Astrocyte (in vitro differentiated cells and primary cell): ENCODE measurements at regions not wholly inside any gene's neighbourhood (a gene's known extent, or its start where the extent isn't known, plus 50 kb on each side); places are given as distances from the start of the nearest gene placed in this dataset.

Experiments used
- EZH2 ChIP-seq: IDR thresholded peaks from 2 replicates; pipeline ENCODE4 v1.6.1; 2012; ENCODE audit warnings: mild to moderate bottlenecking, low read length, inconsistent platforms; ENCODE audit not compliant: insufficient read depth
- TF ChIP-seq, protein P1 (sequence below): IDR thresholded peaks from 2 replicates; pipeline ENCODE4 v1.5.1; 2011; ENCODE audit warnings: low read depth, mild to moderate bottlenecking, inconsistent platforms, low read length, moderate library complexity; ENCODE audit not compliant: insufficient read depth

- TF ChIP-seq, protein P1, sequence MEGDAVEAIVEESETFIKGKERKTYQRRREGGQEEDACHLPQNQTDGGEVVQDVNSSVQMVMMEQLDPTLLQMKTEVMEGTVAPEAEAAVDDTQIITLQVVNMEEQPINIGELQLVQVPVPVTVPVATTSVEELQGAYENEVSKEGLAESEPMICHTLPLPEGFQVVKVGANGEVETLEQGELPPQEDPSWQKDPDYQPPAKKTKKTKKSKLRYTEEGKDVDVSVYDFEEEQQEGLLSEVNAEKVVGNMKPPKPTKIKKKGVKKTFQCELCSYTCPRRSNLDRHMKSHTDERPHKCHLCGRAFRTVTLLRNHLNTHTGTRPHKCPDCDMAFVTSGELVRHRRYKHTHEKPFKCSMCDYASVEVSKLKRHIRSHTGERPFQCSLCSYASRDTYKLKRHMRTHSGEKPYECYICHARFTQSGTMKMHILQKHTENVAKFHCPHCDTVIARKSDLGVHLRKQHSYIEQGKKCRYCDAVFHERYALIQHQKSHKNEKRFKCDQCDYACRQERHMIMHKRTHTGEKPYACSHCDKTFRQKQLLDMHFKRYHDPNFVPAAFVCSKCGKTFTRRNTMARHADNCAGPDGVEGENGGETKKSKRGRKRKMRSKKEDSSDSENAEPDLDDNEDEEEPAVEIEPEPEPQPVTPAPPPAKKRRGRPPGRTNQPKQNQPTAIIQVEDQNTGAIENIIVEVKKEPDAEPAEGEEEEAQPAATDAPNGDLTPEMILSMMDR, result no peak
- TF ChIP-seq EZH2, result no peak
These were observed 282.1 kb downstream of the BCOR start for GRCh38 chrX:39815631-39816030.
